Activated CD4-positive, CD25-positive, alpha-beta regulatory T cell treated with anti-CD3 and anti-CD28 coated beads, Interleukin-2, amount 50 U/mL, for 72 hours (primary cell): ENCODE measurements at regions not wholly inside any gene's neighbourhood (a gene's known extent, or its start where the extent isn't known, plus 50 kb on each side); places are given as distances from the start of the nearest gene placed in this dataset.
"Not testable (repeated sequence)": the region's sequence is repeated elsewhere in the genome, so short reads cannot be mapped to it uniquely, and the experiment has no call there.

Experiments used
- DNase-seq: peaks from one replicate; pipeline ENCODE4 v3.0.0; 2021

DNA sequence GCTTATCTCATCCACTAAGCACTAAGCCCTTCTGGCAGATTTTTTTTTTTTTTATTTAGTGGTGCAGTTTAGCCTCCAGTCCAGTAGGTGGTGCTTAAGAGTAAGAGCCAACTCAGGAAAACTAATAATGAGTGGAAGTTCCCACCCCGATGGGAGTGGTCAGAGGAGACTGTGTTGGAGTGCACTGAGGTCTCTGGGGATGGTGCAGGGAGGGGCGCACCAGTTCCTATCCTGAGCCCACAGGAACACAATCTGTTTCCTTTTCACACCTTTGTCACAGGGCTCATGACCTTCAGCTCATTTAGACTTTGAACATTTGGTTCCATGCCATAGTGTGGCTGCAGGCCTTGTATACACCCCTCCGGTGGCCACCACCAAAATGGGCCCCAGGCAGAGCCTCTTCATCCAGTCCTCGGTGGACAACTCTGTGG lies 367.4 kb downstream of the SPRY2 start:
- DNase-seq: no peak

DNA sequence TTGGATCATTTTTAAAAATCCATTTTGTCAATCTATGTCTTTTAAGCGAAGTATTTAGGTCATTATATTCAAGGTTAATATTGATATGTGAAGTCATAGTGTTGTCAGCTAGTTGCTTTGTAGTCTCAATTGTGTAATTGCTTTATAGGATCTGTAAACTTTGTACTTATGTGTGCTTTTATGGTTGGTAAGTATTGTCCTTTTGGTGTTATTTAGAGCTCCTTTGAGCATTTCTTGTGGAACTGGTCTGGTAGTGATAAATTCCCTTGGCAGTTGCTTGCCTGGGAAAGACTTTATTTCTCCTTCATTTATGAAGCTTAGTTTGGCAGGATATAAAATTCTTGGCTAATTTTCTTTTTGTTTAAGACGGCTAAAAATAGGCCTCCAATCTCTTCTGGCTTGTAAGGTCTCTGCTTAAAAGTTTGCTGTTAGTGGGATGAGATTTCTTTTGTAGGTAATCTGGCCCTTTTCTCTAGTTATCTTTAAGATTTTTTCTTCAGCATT lies 368.8 kb downstream of the SPRY2 start:
- DNase-seq: no peak

DNA sequence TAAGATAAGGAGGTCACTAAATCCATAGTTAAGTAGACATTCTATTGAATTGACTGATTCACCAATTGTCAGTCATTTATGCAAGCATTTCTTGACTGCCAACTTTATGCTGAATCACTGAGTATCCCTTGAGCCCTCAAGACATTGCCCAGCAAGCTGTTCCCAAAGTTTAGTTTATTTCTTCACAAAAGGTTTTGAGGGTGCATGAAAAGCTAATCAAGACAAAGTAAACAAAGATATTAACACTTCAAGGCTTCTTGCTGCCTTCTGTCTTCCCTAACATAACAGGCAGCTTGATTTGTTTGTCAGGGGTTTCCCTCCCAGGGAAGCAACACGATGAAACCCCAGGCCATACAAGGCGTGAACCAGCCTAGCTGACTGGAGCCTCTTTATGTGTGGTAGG lies 374.4 kb downstream of the SPRY2 start:
- DNase-seq: no peak

DNA sequence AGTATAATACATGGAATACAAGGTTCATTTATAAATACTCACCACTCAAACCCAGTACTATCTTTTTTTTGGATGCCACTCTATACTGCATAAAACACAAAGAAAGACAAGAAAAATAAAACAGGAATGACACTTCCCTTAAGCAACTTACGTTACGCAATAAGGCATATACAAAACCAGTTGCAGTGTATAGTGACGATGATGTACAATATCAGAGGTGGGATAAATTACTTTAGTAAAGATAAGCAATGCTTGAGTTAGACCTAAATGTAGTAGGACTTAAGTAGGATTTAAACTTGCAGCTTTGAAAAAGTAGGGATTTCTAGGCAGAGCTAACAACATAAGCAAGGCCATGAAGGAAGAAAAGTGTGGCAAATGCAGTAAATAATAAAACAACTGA lies 374.9 kb downstream of the SPRY2 start:
- no peak for DNase-seq

DNA sequence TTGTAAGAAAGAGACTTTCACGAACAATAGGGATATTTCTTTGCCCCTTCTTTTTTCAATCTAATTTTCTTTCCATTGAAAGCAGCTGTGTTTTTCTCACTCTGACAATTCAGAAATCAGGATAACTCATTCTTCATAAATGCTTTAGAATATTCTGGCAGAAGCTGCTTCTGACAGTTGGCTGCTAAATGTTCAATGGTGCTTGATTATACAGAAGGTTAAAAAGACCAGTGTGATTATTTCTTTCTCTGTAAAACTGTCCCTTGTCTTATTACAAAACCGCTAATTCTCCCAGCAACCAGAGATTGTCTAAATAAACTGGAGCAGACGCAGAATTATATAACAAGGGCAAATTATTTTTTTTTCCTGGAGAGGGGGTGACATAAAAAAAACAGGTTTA lies 394.4 kb downstream of the SPRY2 start:
- no peak for DNase-seq

DNA sequence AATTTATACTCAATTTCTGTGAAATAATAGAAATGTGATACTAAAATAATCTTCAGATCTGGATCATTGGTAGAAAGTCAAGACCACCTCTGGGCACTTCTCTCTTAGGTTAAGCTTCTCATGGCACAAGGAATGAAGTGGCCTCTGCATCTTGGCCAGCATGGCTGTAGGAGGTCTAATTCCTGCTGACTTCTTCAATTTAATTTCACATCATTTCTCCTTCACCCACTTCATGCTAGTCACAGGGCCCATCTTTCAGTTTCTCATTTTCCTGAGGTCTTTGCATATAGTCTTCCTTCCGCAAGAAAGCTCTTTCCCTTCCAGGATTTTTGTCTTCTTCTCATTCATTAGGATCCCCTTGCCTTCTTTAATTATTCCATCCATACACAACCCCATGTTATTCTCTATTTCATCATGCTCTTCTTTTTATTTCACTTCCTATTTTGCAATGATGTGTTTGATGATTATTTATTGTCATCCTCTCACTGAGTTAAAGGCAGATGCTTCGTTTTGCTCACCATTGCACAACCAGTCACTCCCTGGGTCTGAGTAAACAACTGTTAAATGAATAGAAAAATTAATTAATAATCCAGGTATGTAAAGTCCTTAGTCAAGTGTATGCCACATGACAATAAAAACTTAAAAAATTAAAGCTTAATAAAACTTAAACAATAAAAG lies 397.4 kb downstream of the SPRY2 start:
- no peak for DNase-seq

DNA sequence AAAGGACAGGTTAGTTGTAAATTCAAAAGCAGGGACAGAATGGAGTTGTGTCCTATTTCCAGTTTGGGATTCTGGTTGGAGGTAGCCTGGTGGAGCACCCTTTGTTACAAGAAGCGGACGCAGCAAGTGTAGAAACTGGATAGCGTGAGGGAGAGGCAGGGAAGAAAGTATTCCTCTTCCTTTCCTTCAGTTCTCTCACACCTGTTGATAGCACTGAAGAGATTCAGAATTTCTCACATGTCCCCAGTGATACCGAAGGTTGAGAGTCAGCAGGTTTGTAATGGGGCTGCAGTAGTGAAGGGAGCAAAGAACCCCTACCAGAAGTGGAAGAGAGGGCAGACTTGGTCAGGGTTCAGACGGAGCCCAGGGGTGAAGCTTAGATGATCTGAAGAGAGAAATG lies 399.2 kb downstream of the SPRY2 start:
- DNase-seq: no peak

DNA sequence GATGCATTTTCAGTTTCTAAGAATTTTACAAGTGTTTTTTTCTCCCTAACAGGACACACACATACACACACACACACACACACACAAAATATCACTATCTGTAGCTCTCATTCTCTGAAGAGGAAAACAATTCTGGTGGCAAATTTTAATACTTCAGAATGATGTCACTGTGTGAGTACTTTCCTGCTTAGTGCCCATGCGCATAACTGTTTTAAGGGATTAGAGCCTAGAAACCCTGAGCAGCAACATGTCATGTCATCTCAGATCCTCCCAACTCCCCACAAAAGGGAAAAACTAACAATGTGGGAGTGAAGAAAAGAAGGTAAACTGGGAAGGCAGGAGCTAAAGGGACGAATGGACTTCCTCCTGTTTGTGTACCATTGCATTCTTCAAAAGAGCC lies 401.2 kb downstream of the SPRY2 start:
- DNase-seq: no peak

DNA sequence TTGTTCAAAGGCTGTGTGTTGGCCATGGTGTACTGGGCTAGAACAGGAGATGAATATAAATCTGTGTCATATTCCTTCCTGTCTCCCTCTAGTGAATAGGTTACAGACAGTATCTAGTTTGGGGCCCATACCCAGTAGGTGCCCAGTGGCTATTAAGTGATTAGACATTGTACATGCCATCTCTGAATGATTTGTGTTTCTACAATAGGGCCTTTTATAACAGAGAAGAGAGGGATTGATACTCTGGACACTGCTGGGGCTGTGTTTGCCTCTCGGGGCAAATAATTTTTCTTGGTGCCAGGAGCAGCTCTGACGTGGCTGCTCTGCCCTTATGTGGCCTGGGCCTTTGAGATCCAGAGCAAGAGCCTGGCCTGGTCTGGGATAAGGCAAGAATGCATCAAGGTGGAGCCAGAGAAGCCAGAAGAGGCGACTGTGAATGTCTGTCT lies 403.1 kb downstream of the SPRY2 start:
- no peak for DNase-seq

DNA sequence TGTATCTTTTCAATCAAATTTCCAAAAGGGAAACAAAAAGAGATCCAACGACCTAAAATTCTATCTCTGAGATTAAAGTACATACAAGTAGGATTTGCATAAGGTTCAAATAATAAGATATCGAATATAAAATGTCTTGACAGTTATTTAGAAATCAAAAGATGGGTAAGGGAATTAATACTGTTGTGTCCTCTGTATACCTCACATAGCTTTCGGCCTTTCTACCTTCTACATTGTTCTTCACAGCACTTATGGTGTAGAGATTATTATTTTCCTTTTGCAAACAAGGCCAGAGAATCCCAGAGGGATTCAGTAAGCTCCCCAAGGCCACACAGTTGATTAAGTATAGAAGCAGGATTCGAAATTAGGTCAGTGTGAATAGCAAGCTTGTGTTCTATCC lies 403.6 kb downstream of the SPRY2 start:
- no peak for DNase-seq

DNA sequence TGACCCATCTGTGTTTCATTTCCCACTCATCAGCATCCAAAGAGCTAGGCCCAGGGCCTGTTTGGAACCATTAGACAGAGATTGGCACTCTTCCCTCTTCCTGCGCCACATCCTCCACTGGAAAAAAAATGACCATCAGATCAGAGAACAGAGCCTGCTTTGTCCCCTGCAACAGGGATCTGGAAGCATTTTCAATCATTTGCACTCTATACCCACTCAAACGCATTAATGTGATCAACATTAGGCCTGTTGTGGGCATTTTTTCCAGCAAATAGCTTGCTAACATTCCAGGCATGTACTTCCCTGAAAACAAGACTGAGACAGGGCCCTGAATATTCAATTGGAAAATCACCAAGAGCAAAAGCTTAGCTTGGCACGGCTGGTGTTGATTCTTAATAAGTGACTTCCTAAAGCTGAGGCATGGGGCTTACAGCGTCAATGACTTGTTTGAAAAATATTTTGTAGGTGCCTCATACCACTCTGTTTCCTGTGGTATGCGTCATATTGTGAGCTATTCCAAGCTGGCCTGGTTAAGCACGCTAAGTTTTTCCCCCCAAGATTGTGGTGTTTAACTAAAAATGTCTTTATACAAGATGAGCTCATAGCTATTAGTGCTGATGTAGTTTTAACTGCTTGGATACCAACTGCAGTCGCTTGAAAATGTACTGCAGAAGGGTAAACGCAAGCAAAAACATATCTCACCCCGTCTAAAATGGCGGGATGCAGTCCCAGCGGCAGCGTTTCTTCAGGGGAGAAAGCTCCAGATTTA lies 404.4 kb downstream of the SPRY2 start:
- DNase-seq: no peak

DNA sequence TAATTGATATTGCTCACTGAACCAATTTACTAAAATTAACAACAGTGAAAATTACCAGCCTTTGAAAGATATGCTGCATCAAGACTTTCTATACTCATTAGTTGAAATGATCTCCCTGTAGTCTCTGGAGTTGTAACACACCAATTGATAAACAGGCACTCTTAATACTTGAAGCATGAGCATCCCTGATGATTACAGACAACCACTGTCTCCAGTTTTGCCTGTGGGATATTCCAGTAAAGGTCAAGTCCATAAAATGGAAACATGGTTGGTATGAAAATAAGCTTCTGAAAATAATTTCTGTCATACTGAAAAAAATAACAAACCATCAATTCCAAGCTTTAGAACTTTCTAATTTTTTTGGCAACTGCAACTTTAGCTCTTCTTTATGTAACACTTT lies 405.8 kb downstream of the SPRY2 start:
- DNase-seq: no peak

DNA sequence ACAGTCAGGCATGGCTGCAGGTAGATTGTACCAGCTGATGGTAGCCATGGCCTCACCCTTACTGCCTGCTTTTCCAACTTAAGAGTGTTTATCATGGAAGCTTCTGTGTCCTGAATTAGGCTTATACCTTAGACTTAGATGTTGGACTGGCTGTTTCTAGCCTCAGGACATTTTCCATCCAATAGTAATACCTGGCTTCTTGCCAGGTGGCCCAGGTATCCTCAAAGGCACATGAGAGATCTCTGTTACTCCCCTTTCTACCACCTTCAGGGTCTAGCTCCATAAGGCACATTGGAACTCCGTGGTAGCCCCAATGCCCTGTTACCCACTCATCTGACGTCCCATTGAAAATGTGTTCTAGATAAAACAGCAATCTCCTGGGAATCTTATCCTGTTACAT lies 407.5 kb downstream of the SPRY2 start:
- no peak for DNase-seq

DNA sequence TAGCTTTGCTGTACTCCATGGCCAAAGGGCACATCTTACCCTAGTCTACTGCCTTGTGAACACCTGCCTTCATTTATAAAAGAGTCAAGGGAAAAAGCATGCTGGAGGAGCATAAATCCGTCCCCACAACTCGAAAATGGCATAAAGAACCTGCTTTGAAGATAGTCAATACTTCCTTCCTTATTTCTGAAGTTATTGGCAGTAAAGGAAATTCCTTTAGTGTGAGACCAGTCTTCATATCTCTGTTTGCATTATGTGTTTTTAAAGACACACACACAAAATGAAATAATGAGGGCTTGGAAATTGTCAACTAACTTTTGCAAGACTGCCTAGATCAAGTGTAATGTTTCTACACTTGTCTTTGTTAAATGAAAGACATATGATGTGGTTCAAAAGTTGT lies 408.4 kb downstream of the SPRY2 start:
- no peak for DNase-seq

DNA sequence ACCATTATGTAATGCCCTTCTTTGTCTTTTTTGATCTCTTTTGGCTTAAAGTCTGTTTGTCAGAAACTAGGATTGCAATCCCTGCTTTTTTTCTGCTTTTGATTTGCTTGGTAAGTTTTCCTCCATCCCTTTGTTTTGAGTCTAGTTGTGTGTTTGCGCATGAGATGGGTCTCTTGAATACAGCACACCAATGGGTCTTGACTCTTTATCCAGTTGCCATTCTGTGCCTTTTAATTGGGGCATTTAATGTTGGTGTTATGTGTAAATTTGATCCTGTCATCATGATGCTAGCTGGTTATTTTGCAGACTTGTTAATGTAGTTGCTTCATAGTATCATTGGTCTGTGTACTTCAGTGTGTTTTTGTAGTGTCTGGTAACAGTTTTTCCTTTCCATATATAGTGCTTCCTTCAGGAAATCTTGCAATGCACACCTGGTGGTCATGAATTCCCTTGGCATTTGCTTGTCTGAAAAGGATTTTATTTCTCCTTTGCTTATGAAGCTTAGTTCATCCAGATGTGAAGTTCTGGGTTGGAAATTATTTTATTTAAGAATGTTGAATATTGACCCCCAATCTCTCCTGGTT lies 416.9 kb downstream of the SPRY2 start:
- not testable (repeated sequence) for DNase-seq

DNA sequence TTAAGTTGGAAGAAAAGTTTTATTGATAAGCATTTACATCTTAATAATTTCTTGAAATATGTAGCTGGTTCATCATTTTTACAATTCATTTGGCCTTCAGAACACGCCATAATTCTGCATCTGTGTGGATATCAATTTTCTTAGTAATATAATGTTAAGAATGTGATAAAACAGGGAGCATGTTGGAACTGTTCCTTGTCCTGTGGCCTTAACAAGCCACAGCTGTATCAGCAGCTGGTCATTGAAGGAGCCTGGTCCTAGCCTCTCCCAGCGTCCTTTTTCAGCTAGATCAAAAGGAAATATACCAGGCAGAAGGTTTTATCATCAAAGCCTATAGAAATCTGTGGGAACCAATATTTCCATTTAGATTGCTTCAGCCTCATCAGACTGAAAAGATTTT lies 421.8 kb downstream of the SPRY2 start:
- no peak for DNase-seq

DNA sequence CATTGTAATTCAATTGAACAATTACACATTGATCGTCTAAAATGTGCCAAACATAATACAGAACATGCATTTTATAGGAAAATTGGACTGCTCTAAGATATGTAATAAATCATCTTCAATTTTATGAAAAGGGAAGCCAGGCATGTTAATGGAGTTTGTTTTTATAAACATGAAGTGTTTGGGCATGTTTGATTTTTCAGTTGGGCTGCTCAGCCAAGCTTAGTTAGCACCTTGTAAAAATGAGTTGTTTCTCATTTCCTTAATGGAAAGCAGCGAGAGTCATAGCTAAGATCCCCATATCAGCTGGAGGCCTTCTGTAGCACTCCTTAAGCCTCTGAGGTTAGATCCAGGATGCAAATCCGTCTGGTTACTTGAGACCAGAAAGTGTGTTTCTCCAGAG lies 422.3 kb downstream of the SPRY2 start:
- DNase-seq: no peak

DNA sequence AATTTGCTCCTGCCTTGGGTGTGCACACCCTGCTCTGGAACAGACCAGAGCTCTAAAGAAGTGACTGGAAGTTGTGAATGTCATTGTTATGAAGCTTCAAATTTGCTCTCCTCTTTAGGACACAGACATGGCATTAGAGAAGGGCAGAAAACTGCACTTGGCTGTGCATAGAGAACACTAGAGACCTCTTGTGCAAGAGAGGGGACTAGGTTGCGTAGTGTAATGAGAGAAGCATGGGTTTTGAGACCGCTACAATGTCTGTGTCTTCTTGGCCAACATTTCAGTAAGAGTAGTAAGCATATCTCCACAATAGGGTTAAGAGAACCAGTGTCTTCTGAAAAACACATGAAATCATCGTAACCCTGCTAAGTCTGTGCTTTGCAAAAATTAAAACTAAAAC lies 423.3 kb downstream of the SPRY2 start:
- DNase-seq: no peak

DNA sequence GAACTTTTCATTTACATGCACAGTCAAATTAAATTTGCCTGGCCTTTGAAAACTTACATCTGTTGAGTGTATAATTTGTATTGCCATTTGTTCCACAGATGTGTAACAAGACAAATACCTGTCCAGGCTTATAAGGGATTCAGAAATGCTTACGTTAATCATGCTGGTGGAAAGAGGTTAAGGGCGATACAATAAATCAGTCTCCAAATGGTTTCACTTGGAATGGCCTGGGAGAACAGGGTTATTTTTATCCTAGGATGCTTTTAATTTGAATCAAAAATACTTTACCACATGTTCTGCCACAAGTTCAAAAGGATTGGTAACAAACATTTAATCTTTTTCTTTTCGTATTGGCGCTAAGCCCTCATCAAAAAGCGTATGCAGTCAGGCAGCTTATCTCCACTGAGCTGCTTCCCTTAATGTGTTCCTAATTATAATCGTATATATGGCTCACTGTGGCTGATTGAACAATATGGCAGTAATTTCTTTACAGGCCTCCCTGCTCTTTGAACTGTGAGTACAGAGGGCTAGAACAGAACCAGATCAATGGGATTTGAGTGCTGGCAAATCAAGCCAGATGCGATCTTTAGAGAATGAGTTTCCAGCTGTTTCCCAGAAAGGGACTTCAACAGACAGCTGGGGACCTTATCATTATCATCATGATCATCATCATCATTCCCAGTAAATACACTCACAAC lies 425.7 kb downstream of the SPRY2 start:
- DNase-seq: no peak

DNA sequence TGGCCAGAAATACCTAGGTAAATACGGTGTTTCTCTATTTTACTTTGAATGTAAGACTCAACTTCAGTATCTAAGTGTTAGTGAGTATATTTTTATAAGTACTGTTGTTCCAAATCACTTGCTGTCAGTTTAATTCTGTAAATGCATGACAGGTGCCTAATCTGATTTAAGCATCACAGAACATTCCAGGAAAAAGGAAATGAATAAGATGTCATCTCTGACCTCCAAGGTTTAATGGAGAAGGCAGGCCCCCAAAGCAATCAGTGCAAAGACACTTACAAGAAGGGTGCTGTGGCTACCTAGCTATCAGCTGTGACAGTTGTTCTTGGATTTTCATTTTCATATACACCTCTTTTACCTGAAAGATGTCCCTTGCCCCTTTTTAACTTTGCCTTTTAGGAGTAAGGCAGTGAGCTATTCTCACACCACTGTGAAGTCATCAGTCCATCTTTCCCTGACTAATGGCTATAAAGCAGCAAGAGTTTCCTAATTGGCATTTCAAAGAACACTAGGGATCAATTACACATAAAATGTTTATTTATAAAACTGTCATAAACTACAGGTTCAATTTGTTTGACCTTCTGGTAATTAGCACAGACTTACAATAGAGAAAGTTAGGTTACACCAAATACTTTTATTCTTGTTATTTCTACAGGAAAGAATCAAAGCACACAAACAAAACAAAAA lies 427.6 kb downstream of the SPRY2 start:
- no peak for DNase-seq

DNA sequence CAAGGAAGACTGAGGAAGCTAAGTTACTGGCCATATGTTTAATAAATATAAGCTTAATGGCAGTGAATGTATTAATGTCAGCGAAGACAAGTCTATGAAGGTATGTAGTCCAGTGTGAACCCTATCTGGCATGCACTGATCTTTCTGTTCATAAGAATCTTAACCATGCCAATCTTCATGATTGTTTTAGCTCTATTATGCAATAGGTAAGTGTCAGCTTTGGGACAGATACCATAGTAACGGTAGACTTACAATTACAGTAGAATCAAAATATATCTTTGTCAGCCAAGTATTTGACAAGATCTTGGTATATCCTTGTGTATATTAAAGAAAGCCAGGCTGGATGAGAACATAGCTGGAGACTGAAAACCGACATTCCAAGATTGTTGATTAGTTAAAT lies 428.5 kb downstream of the SPRY2 start:
- DNase-seq: no peak

DNA sequence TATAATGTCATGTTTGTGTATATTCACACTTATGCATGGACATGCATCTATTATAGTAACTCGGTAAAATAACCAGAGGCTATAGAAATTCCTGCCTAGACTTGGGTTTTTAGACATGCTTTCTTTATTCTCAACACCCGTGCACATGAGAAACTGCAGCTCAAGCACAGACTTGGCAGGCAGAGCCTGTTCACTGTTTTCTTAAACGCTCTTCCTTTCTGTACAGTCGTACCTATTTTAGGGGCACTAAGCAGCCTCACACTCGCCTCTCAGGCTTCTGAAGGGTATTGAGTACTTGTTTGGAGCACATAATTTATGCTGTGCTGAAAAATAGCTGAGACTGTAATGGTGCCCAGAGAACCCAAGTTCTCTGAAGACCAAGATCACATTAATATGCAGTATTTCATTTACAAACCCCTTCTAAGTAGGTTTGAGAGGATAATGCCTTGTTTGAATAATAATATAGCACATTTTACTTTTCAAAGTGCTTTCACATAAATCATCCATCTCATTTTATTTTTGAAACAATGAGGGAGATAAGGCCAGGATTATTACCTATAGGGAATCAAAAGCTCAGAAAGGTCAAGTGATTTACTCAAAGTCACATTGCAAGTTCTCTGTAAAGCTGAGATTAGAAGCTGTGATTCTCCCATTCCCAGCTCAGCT lies 429.9 kb downstream of the SPRY2 start:
- no peak for DNase-seq
